Activated naive CD8-positive, alpha-beta T cell treated with anti-CD3 and anti-CD28 coated beads, Interleukin-2, amount 50 U/mL, for 24 hours (primary cell): ENCODE measurements at regions not wholly inside any gene's neighbourhood (a gene's known extent, or its start where the extent isn't known, plus 50 kb on each side); places are given as distances from the start of the nearest gene placed in this dataset.

Experiments
- ATAC-seq: fragments of 150-1000 bp; cut with Tn5 transposase; one replicate; pipeline ENCODE4 v1.10.0; 2021
- DNase-seq: peaks from one replicate; pipeline ENCODE4 v3.0.0; 2021
- H3K27ac Mint-ChIP-seq: one replicate; pipeline ENCODE4 v1.8.0; 2021; ENCODE audit warnings: mild to moderate bottlenecking, mixed read lengths
- H3K27me3 Mint-ChIP-seq: one replicate; pipeline ENCODE4 v1.8.0; 2021; ENCODE audit warnings: mixed read lengths
- H3K36me3 Mint-ChIP-seq: one replicate; pipeline ENCODE4 v1.8.0; 2021; ENCODE audit warnings: low read depth, mixed read lengths
- H3K4me1 Mint-ChIP-seq: one replicate; pipeline ENCODE4 v1.8.0; 2021; ENCODE audit warnings: mixed read lengths
- H3K4me3 Mint-ChIP-seq: one replicate; pipeline ENCODE4 v1.8.0; 2021; ENCODE audit warnings: mild to moderate bottlenecking, moderate library complexity, mixed read lengths
- H3K9me3 Mint-ChIP-seq: one replicate; pipeline ENCODE4 v1.8.0; 2021; ENCODE audit warnings: mixed read lengths

GRCh38 chr14:101128478-101129321 lies 225.2 kb upstream of the RTL1 start:
- H3K4me1 Mint-ChIP-seq: no peaks in the 10 kb centered on the region
- ATAC-seq: no peak
- DNase-seq: no peak
- H3K4me3 Mint-ChIP-seq: no peak overlapping the region
- no peaks in the 10 kb centered on the region for H3K36me3 Mint-ChIP-seq
- peaks cover 21% of the 10 kb centered on the region for H3K27me3 Mint-ChIP-seq
- no peaks in the 10 kb centered on the region for H3K9me3 Mint-ChIP-seq
- no peak overlapping the region for H3K27ac Mint-ChIP-seq

DNA sequence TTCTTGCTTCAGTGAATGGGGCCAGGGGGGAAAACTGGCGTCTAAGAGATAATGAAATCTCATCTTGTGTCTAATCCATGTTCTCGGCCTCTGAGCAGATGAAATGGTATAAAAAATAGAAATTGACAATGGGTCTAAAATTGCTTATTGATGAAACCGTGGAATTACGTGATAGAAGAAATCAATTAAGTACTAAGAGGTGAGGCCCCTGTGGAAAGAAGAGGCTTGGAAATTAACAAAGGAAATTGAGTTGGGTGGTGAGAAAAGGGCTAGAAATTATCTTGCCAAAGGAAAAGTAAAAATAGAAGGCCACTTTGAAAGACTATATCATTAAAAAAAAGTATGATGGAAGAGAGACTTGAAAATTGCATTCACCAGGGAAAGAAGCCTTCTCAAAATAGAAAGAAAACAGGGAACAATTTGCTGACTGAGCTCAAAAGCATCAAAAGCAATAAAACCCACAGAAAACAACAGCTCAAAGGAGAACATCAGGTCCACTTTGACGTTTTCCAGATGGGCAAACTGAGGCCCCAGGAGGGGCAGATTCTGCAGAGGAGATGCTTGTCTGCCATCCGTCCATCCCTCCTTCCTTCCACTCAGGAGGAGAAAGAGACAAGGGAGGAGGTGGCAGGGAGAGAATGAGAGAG lies 226.1 kb upstream of the RTL1 start:
- Mint-ChIP-seq H3K27ac (no peak overlapping the region), H3K27me3 (peaks cover 21% of the 10 kb centered on the region), H3K4me1 (no peaks in the 10 kb centered on the region), H3K4me3 (no peak overlapping the region), H3K9me3 (no peaks in the 10 kb centered on the region), H3K36me3 (no peaks in the 10 kb centered on the region)
- ATAC-seq (no peak), DNase-seq (no peak)

DNA sequence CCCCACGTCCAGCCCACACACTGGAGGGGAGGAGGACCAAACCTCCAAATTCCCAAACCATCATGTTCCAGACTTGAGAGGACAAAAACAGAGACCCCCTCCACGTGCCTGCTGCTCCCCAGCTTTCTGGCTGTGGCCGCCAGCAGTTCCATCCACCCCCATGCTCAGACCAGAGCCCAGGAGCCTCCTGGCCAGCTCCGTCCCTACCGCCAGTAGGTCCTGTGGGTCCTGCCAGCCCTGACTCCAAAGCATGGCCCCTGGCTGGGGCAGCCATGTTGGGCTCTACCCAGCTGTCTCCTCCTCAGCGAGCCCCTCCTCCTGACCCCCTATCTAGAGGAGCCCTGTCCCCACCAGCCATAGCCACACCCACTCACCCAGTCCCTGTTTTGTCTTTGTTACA lies 227.3 kb upstream of the RTL1 start:
- ATAC-seq: no peak
- no peak overlapping the region for H3K27ac Mint-ChIP-seq
- peaks cover 21% of the 10 kb centered on the region for H3K27me3 Mint-ChIP-seq
- H3K4me1 Mint-ChIP-seq: peaks cover 3% of the 10 kb centered on the region
- DNase-seq: no peak
- H3K36me3 Mint-ChIP-seq: no peaks in the 10 kb centered on the region
- H3K9me3 Mint-ChIP-seq: no peaks in the 10 kb centered on the region
- H3K4me3 Mint-ChIP-seq: no peak overlapping the region

- Mint-ChIP-seq H3K4me3 (no peak overlapping the region), H3K27me3 (peaks cover 21% of the 10 kb centered on the region)
- no peak for ATAC-seq
These were observed 228.0 kb upstream of the RTL1 start for GRCh38 chr14:101131451-101131916.

DNA sequence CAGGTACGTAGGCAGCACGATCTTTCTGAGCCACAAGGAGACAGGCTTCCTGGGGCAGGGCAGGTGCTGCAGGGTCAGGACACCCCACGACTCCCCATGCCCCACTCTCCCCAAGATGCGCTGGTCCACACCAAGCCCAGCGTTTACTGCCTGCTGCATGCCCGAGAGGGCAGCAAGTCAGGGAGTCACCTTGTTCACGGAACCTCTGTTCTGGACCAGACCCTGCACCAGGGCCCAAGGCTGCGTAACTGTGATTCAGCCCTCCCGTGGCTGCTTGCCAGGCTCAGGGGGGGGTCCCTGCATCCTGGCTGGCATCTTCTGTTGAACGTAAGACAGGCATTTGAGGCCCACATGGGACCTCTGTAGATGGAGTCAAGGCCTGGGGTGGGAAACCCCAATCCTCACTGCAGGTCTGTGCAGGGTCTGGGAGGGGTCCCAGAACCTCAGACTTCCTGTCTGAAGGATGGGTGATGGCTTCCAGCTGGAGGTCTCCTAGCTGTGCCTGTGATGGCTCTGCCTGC lies 228.6 kb upstream of the RTL1 start:
- H3K36me3 Mint-ChIP-seq: no peaks in the 10 kb centered on the region
- DNase-seq: no peak
- no peaks in the 10 kb centered on the region for H3K9me3 Mint-ChIP-seq
- H3K27me3 Mint-ChIP-seq: peaks cover 21% of the 10 kb centered on the region
- no peak overlapping the region for H3K4me3 Mint-ChIP-seq
- peaks cover 3% of the 10 kb centered on the region for H3K4me1 Mint-ChIP-seq
- ATAC-seq: no peak
- no peak overlapping the region for H3K27ac Mint-ChIP-seq

More at GRCh38 chr14:101131451-101131916, 228.0 kb upstream of the RTL1 start:
- H3K27ac Mint-ChIP-seq: no peak overlapping the region
- H3K36me3 Mint-ChIP-seq: no peaks in the 10 kb centered on the region
- DNase-seq: no peak
- H3K4me1 Mint-ChIP-seq: peaks cover 3% of the 10 kb centered on the region
- H3K9me3 Mint-ChIP-seq: no peaks in the 10 kb centered on the region

- Mint-ChIP-seq H3K4me1 (peaks cover 3% of the 10 kb centered on the region), H3K36me3 (no peaks in the 10 kb centered on the region), H3K4me3 (no peak overlapping the region), H3K9me3 (no peaks in the 10 kb centered on the region), H3K27me3 (peaks cover 21% of the 10 kb centered on the region), H3K27ac (no peak overlapping the region)
- DNase-seq (no peak), ATAC-seq (no peak)
These were observed 229.1 kb upstream of the RTL1 start for GRCh38 chr14:101132588-101132987.

GRCh38 chr14:101133068-101133467 lies 229.5 kb upstream of the RTL1 start:
- ATAC-seq (no peak), DNase-seq (no peak)
- peaks cover 16% of the 10 kb centered on the region for H3K27me3 Mint-ChIP-seq
- peaks cover 3% of the 10 kb centered on the region for H3K4me1 Mint-ChIP-seq
- H3K36me3 Mint-ChIP-seq: no peaks in the 10 kb centered on the region
- H3K27ac Mint-ChIP-seq: no peak overlapping the region
- H3K4me3 Mint-ChIP-seq: no peak overlapping the region
- no peaks in the 10 kb centered on the region for H3K9me3 Mint-ChIP-seq

GRCh38 chr14:101134161-101134631 lies 230.7 kb upstream of the RTL1 start:
- Mint-ChIP-seq H3K36me3 (no peaks in the 10 kb centered on the region), H3K27me3 (peaks cover 14% of the 10 kb centered on the region), H3K9me3 (no peaks in the 10 kb centered on the region), H3K27ac (no peak overlapping the region), H3K4me3 (no peak overlapping the region), H3K4me1 (peaks cover 3% of the 10 kb centered on the region)
- ATAC-seq (no peak), DNase-seq (no peak)

DNA sequence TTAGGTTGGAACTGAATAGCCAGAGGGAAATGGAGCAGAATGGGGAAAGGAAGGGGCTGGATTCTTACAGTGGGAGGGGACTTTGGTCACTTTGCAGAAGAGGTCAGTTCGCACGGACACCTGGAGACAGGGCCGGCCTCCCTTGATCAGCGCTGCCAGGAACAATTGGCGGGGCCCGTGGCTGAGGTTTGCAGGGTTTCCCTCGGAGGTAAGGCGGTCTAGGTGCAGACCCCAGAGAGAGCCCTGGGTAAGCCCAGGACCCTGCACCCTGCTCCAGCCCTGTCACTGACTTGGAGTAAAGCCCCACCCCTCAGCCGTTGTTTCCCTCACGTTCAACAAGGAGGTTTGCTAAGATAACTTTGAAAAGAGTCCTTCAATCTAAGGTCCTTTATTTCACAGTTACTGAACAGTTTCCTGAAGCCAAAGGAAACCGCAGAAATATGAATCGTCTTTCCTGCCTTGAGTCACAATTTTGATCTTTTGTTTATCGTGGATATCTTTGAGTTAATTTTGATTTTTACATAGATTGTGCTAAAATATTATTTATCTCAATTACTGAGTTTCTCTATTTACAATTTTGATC lies 231.4 kb upstream of the RTL1 start:
- no peaks in the 10 kb centered on the region for H3K9me3 Mint-ChIP-seq
- H3K36me3 Mint-ChIP-seq: no peaks in the 10 kb centered on the region
- peaks cover 3% of the 10 kb centered on the region for H3K4me1 Mint-ChIP-seq
- DNase-seq (no peak), ATAC-seq (no peak)
- no peak overlapping the region for H3K27ac Mint-ChIP-seq
- peaks cover 9% of the 10 kb centered on the region for H3K27me3 Mint-ChIP-seq
- no peak overlapping the region for H3K4me3 Mint-ChIP-seq

DNA sequence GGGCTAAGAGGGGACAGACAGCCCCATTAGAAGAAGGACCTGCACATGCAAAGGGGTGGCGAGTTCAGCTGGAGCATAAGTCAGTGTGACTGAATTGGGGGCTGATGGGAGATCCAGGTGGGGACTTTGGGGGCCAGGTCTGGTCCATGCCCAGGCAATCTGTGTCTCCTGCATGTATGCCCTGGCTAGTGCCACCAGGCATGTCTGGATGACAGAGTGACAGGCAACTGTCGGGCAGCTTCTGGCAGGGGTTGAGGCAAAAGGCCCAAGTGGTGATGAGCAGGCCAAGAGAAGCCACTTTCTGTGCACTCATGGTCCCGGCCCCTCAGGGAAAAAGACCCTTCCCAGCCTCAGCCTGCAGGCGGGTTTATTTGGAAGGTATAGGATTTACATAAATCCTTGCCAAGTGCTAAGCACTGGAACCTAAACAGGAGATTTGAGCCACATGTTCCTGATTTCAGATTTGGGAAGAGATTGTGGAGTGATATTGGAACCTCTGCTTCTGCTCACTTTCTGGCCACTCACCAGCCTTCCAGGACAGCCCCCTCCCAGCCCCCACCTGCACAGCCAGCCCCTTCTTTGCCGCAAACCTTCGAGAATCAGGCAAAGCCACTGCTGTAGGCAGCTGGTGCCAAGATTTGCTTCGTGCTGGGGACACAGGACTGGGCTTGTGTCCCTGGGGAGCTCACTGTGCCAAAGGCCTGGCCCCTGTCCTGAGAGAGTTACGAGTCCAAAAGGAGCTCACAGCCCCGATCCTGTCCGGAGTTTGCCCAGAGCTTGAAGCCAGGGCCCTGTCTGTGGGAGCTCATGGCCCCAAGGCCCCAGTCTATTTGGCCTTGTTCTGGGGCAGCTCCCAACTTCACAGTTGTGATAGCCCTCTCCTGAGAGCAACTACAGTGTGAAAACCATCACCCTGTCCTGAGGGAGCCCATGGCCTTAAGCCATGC lies 232.5 kb upstream of the RTL1 start:
- Mint-ChIP-seq H3K27ac (no peak overlapping the region), H3K27me3 (peaks cover 2% of the 10 kb centered on the region), H3K4me3 (no peak overlapping the region), H3K4me1 (peaks cover 3% of the 10 kb centered on the region), H3K36me3 (no peaks in the 10 kb centered on the region), H3K9me3 (peaks cover 10% of the 10 kb centered on the region)
- DNase-seq (no peak), ATAC-seq (no peak)

DNA sequence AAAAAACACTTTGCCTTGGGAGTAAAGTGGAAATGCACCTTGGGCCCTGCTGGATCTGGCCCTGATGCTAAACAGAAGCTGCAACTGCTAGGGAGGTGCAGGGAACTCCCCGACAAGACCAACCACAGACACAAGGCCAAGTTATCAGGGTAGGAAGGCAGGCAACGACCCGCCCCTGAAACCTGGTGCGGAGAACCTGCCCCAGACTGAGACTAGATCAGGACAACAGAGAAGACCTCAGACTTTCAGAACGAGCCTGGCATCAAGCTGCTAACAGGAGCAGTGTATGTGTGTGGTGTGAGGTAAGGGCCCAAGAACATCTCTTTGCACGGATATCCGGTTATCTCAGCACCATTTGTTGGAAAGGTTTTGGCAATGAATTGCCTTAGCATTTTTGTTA lies 233.7 kb upstream of the RTL1 start:
- no peaks in the 10 kb centered on the region for H3K27me3 Mint-ChIP-seq
- peaks cover 22% of the 10 kb centered on the region for H3K9me3 Mint-ChIP-seq
- no peak for ATAC-seq
- peaks cover 3% of the 10 kb centered on the region for H3K4me1 Mint-ChIP-seq
- H3K4me3 Mint-ChIP-seq: no peak overlapping the region
- DNase-seq: no peak
- H3K27ac Mint-ChIP-seq: no peak overlapping the region
- H3K36me3 Mint-ChIP-seq: no peaks in the 10 kb centered on the region

GRCh38 chr14:101147848-101148247 lies 244.3 kb upstream of the RTL1 start:
- DNase-seq (no peak), ATAC-seq (no peak)
- H3K36me3 Mint-ChIP-seq: peaks cover 3% of the 10 kb centered on the region
- H3K27me3 Mint-ChIP-seq: peaks cover 10% of the 10 kb centered on the region
- H3K4me3 Mint-ChIP-seq: no peak overlapping the region
- no peak overlapping the region for H3K27ac Mint-ChIP-seq
- no peaks in the 10 kb centered on the region for H3K4me1 Mint-ChIP-seq
- peaks cover 38% of the 10 kb centered on the region for H3K9me3 Mint-ChIP-seq

- no peaks in the 10 kb centered on the region for H3K36me3 Mint-ChIP-seq
These were observed 246.6 kb upstream of the RTL1 start for GRCh38 chr14:101150039-101150610.

More at GRCh38 chr14:101150039-101150610, 246.6 kb upstream of the RTL1 start:
- Mint-ChIP-seq H3K27me3 (peaks cover 11% of the 10 kb centered on the region), H3K4me1 (no peaks in the 10 kb centered on the region), H3K4me3 (no peak overlapping the region), H3K9me3 (peaks cover 25% of the 10 kb centered on the region), H3K27ac (no peak overlapping the region)
- DNase-seq (no peak), ATAC-seq (no peak)
